GM19397 (cell line): ENCODE measurements at regions not wholly inside any gene's neighbourhood (a gene's known extent, or its start where the extent isn't known, plus 50 kb on each side); places are given as distances from the start of the nearest gene placed in this dataset.
"Not testable (repeated sequence)": the region's sequence is repeated elsewhere in the genome, so short reads cannot be mapped to it uniquely, and the experiment has no call there.

Experiments used
- ATAC-seq: cut with Tn5 transposase; IDR thresholded peaks from one replicate; pipeline ENCODE4 v1.9.1; 2021; ENCODE audit warnings: mild to moderate bottlenecking, moderate library complexity; ENCODE audit not compliant: unreplicated experiment

- no peak for ATAC-seq
Observed at GRCh38 chr14:71454010-71454409, 478.2 kb upstream of the RGS6 start.

GRCh38 chr14:71454513-71455332, 477.5 kb upstream of the RGS6 start:
- ATAC-seq = no peak

- no peak for ATAC-seq
Observed at GRCh38 chr14:71460091-71460490, 472.1 kb upstream of the RGS6 start.

DNA sequence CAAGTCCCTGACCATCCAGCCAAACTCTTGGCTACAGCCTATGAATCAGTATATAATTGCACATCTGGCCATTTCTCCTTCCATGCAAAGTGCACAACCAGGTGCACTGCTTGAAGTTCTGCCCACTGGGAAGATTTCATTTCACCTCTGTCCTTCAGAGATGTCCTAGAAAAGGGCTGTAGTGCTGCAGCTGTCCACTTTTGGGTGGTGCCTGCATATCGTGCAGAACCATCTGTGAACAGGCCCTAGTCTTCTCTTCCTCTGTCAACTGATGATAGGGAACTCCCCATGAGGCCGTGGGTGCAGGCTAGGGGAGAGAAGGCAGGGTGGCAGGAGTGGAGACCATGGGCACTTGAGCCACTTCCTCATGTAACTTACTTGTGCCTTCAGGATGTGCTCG, 470.6 kb upstream of the RGS6 start:
- ATAC-seq = not testable (repeated sequence)

DNA sequence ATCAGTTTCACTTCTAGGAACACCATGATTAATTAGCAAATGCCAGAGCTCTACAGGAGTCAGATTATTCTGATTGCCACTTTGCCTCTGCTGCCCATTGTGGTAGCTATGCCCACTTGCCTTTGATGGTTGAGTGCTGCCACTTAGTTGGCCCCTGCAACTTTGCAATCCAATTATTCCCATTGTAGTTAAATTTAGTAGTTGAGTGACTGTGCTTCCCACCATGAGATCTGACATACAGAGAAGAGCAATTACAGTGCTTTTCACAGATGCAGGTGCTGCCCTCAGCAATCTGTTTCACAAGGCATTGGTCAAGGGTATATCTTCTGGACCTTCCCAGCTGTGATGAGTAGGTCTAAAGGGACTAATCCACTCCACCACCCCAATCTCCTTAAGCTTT, 468.4 kb upstream of the RGS6 start:
- ATAC-seq = no peak

DNA sequence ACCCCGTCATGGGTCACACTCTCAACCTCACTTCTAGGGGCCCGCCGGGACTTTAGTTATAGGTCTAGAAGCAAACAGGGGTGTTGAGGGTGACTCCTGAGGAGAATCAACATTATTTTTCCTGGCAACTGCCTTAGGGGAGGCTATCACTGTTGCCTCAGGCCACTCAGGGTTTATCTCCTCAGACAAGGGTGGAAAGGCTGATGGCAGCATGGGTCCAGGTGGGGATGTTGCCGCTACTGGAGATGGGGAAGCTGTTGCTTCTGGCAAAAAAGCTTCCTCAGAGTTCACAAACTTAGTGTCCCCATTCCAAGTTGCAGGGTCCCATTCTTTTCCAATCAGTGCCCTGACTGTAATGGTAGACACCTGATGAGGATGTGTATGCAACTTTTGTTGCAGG, 467.4 kb upstream of the RGS6 start:
- ATAC-seq = no peak

DNA sequence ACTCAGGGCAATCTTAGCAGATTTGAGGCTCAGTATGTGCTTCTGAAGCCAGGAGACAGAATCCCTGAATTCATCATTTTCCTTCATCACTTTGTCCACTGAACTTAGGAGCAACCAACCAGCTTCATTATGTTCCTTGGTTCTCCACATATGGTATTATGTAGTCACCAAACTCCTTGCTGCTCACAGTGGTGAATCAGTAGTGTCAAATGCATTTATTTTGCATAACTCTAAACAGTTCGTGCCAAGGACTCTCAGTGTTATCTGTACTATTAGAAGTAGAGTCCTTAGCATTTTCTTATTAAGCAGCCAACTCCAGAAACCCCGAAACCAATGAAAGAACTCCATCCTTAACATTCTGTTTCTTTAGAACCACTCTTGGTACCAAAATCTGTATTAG, 466.9 kb upstream of the RGS6 start:
- no peak for ATAC-seq

DNA sequence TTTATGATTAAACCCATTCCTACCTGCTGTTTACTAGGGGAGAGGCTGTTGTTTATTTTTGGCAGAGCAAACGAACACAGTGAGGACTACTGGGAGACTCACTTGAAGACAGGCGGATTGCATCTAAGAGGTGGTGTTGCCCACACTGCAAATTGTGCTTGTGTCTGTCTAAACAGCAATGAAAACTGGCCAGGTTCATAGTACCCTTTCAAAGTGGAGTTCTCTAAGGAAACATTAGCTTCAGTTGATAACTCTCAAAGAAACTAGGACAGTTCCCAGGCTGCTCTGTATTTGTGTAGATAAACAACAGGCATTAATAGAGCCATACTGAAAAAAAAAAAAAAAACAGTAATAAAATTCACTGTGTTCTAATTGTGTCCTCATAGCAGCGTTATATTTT, 466.0 kb upstream of the RGS6 start:
- ATAC-seq = no peak

DNA sequence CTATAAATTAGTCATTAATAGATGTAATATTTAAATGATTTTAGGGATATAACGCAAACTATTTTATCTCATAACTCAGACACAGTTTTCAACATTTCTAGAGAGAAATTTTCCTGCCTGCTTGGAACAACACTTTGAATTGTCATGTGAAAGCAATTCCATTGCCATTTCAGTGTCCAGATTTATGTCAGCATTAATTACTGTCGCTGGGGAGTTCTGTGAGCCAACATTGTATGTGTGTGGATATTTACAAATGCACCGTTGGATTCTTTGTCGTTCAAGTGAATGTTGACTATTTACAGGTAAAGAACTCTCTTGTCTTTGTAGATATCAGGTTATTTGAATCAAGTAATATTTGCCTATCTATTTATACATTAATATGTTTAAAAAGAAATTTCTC, 465.3 kb upstream of the RGS6 start:
- ATAC-seq = no peak

DNA sequence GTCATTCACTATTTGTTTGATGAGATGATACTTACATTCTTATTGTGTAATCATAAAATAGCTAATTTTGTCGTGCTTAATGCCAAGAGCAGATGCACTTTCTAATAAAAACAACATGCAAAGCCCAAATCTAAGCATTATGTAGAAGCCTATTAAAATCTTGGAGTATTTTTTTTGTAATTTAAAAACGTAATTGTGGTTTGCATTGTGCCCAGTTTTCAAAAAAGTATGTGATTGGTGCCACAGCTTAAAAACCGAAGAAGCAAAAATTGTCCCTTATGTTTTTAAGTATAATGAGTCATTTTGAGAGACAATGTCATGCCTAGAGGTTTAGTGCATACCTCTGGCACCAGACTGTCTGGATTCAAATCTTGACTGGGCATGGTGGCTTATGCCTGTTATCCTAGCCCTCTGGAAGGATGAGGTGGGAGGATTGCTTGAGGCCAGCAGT, 464.8 kb upstream of the RGS6 start:
- ATAC-seq = no peak

DNA sequence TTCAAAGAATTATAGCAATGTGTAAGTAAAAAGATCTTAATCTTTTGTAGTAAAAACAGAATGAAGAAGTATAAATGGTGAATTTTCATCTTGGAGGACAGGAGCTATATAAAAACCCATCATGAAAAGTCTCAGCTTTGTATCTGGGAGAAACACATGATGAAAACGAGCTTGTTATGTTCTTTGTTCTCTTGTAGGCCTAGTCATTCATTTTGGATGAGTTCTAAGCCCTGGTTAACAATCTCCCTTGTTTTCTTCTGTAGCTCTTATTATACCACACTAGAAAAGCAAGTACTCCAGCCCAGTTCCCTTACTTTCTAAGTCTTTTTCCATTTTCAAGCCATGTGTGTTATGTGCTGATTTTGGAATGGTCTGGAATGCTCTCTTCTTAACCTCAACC, 463.5 kb upstream of the RGS6 start:
- no peak for ATAC-seq

DNA sequence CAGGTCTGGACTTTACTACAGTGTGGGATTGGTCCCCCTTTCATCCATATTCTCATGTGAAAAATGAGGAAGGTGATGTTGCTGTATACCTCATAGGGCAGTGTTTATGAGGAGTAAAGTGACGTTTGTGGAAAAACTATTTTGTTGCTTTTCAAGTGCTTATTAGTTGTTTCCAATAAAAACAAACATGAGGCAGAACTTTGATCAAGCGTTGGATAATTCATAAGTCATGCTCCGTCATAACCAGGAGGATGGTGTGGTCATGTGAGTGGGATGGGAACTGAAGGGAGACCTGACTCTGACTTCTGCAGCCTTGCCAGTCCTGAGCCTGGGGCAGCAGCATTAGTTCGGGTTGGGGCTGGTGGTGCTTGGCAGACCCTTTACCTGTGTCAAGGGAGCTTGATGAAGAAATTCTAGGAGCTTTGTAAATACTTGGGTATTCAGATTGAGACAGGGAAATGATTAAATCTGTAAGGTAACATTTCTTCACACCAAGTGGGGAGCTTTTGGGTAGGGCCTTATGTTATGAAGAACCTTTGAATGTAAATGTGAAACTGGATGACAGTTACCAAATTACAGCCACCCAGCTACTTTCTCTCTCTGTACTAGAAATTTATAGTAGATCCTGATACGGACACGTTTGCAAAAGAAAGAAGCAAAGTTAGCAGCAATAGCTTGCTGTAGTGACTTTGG, 462.4 kb upstream of the RGS6 start:
- no peak for ATAC-seq

DNA sequence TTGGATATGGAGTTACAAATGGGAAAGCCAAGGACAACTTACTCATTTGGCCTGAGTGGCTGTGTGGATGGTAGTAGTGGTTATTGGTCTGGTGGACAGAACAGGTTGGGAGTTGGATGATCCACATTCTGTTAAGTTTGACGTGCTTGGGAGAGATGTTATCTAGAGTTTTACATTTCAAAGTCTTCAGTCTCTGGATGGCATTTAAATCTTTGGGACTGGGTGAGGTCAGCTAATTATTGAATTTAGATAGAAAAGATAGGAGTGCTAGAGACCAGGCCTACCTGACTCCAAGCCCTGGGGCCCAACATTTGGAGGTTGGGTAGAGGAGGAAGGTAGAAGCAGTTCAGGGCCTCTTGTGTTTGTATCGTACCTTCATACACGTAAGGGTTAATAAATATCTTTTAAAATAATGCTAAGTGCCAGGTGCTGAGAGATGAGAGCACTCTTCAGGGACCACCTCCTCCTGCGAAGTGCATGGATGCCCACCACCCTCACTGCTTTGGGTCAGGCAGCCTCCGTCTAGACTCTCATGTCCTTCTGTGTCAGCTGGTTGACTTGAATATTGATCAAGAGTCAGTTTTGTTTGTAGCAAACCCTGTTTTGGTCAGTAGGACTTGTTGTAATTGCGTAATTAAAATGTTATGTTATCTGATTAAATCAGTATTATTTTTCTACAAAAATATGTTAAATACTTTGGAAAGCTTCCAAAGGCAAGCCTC, 460.4 kb upstream of the RGS6 start:
- ATAC-seq = no peak

DNA sequence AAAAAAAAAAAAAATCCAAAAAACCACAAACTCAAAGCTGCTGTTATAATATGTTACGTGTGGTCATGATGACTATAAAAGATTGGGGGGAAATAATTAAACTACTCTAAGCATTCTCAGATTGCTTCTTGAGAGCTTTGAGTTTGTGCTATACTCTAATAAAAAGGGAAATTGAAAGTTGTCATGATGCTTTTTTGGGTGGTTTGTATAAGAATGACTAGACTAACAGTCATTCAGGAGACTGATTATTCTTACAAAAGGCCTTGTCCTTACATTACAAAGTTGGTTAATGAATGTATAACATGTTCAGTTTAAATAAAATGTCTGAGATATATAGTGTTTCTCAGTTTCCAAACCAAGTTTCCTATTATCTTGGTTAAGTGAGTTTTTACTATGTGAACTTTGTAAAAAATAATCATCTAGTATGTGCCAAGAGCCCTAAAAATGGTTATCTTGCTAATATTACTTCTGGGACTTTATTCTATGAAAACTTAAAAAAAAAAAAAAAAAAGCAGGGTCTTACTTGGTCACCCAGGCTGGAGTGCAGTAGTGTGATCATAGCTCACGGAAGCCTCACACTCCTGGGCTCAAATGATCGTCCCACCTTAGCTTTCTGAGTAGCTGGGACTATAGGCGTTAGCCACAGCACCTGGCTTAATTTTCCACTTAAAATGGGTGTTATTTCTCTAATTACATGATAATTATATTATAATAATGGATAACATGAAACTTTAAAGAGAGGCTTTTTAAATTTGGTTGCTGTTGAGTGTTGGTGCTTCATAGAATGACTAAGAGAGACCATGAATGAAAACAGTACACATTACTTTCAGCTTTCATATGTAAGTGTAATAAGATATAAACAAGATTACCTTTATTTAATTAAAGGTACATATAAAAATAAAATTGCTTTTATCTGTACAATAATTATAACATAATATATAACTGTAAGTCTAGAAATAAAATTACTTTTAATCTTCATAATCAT, 459.6 kb upstream of the RGS6 start:
- ATAC-seq = no peak

- no peak for ATAC-seq
Observed at GRCh38 chr14:71473843-71474242, 458.4 kb upstream of the RGS6 start.

DNA sequence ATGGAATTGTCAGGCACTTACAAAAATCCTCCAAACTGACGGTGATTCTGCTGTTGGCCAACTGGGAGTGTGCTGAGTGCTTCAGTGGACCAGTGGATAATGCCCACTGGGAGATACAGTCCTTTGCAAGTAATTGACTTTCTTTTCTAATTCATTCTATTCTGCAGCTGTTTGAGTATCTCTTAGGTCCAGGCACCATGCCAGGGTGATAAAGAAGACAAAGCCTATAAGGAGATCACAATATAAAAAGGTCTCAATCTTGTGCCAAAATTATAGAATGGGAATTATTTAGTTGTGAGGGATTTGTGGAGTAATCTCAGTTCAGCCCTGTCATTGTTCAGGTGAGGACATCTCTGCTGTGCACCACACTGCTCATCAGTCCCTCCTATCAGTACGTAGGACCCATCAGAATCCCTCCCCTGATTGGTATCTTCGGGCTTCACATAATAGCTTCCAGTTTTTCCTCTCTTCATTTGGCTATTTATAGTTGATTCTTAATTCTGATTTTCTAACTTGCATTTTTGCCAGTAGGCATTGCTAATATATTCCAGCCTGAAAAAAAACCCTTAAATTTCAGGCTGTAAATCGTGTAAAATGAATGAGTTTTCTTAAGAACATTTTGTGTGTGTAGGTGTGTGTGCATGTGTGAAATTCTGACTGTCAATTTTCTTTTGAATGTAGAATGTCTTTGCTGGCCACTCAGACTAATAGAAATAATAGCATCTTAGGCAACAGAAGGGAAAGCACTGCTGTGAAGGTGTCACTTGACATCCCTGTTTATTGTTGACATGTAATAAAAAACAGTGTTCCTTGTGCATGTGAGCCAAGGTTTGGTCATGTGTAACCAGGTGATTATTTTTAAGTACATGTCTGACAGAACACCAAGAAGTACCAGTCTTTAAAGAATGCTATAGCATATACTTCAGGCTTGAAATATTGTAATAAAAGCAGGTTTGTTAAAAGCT, 457.6 kb upstream of the RGS6 start:
- ATAC-seq = no peak

DNA sequence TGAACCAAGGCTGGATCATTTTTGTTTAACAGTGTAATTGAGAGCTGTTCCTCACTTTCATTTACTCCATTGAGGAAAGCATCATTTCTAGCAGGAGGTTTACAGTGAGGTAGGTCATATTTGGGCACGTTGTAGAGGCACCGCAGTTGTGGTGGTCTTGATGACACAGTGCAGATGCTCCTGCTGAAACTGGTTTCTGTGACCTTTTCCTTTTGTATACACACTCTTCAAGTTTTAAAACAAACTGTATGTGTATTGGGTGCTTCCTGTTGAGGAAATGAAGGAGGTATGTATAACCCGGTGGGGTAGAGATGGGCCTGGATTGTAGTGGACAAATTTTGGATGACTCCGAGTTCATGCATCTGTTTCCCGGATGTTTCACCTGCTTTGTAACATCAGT, 456.3 kb upstream of the RGS6 start:
- ATAC-seq = no peak

DNA sequence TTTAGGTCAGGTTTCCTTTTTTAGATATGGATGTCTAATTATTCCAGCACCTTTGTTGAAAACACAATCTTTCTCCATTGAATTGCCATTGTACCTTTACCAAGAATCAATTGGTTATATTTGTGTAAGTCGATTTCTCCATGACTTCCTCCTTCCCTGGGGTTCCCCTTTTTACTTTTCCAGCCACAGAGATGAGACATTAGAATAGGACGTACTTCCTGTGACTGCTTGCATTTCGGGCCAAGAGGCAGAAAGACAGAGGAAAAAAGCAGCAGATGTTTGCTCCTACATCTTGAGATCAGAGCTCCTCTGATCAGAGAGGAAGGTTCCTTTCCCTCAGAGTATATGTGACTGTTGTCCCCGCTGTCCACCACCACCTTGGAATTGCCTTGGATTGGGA, 453.7 kb upstream of the RGS6 start:
- ATAC-seq = no peak

DNA sequence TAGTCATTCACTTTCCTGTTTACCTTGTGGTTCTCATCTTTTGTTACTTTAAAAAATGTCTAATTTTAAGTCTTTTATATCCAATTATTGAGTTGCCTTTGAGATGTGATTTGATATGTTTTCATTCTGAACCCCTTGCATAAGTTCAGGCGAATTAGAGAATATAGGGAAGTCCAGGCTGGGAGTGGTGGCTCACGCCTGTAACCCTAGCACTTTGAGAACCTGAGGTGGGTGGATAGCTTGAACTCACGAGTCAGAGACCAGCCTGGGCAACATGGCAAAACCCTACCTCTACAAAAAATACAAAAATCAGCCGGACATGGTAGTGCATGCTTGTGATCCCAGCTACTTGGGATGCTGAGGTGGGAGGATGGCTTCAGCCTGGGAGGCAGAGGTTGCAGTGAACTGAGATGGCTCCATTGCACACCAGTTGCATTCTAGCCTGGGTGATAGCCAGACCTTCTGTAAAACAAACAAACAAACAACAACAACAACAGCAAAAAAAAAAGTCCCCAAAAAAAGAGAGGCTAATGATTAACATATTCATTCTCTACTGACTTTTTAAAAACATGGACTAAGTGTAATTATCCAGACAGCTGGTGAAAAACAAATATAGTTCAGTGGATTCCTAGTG, 451.1 kb upstream of the RGS6 start:
- no peak for ATAC-seq
